Psoas muscle (tissue), 7 donors: ENCODE measurements at regions not wholly inside any gene's neighbourhood (a gene's known extent, or its start where the extent isn't known, plus 50 kb on each side); places are given as distances from the start of the nearest gene placed in this dataset.
A peak's percentile ranks its signal among the peaks of the same experiment; 100 is the strongest.

ENCODE experiments used
- ATAC-seq, 4 donors: fragments of 200-7000 bp; cut with Tn5 transposase; one replicate each; pipeline ENCODE4 v1.9.1; 2020; ENCODE audit warnings: moderate library complexity in 3 of 4, mild to moderate bottlenecking in 2 of 4
- DNase-seq, 2 donors: peaks; one replicate each; pipeline ENCODE4 v3.0.0-alpha.2; 2020
- H3K27ac ChIP-seq: fragments of 200-600 bp; one replicate; pipeline ENCODE4 v1.8.0; 2022
- H3K27me3 ChIP-seq, 3 donors: fragments of 200-600 bp in 1 of 3; one replicate each; pipeline versions ENCODE4 v1.6.1 to v1.8.0; 2013 to 2022; ENCODE audit warnings: low read length in 2 of 3, mild to moderate bottlenecking in 2 of 3, moderate library complexity in 1 of 3; ENCODE audit not compliant: insufficient read depth in 3 of 3
- H3K36me3 ChIP-seq, 2 donors: fragments of 200-600 bp in 1 of 2; one replicate each; pipeline versions ENCODE4 v1.6.1 to v1.8.0; 2013 to 2022; ENCODE audit warnings: low read depth in 1 of 2, mild to moderate bottlenecking in 1 of 2, moderate library complexity in 1 of 2; ENCODE audit not compliant: insufficient read depth in 1 of 2
- H3K4me1 ChIP-seq: fragments of 200-600 bp; one replicate; pipeline ENCODE4 v1.8.0; 2022
- H3K4me3 ChIP-seq: fragments of 200-600 bp; one replicate; pipeline ENCODE4 v1.8.0; 2022; ENCODE audit warnings: mild to moderate bottlenecking
- H3K9me3 ChIP-seq: fragments of 200-600 bp; one replicate; pipeline ENCODE4 v1.8.0; 2022
- WGBS, 3 donors: extraction: QIAGEN DNeasy Blood & Tissue Kit; methylation state at CpG; one replicate each; pipeline versions ENCODE4 v1.1.6 to v1.1.7; 2013; 5-methylcytosine and 5-hydroxymethylcytosine counted together
- intact Hi-C, 2 donors: fragments of 100-400 bp; cut with DNase I; formaldehyde crosslinking; loops; one replicate each; pipeline versions ENCODE4 v1.11.0 to v1.14.2; 2022
- TF ChIP-seq, protein P1 (sequence below): fragments of 200-600 bp; IDR thresholded peaks from one replicate; pipeline ENCODE4 v1.8.0; 2022; ENCODE audit warnings: antibody characterized with exemption
- donor health status: healthy with polysubstance abuse.
- donor health status: DM: no; HTN: no; CAD: no; lungs with moderate emphysema.
- donor health status: Bipolar disorder and iron deficiency.
- donor health status: healthy.
- donor health status: DM: yes; HTN: yes; CAD: no.
- donor health status: DM: no; HTN: no; CAD: no.
- donor health status: DM: yes; HTN: yes; CAD: no.

DNA sequence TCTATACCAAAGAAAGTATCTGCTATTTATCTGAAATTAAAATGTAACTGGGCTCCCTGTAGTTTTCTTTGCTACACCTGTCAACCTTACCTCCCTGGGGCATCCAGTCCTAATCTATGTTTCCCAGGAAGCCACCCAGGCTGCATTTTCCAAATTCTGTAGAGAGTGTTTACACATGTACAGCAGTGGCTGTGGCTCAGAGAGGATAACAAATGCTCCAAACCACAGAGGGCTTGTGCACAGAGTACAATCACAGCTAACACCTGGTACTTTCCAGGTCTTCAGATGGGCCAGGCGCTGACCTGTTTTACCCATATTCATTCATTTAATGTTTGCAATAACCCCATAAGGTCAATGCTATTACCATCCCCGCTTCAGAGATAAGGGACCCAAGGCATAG, 146.5 kb upstream of the TNR start:
- intact Hi-C loops, result loop anchor here (5.0 to 10.0 kb wide), 3 partner anchors 408 to 745 kb away; no protein-coding TSS in a partner anchor
- Histone ChIP-seq H3K4me1 (no peaks in the 10 kb centered on the region), H3K27me3 (no peaks in the 10 kb centered on the region), H3K4me3 (no peak overlapping the region), H3K36me3 (no peaks in the 10 kb centered on the region), H3K9me3 (no peaks in the 10 kb centered on the region), H3K27ac (no peak overlapping the region)
- WGBS, 3 donors, result 92 to 97% (median 94%) methylated on average over 2 of the region's 2 CpGs
- ATAC-seq (no peak), DNase-seq (no peak)
- TF ChIP-seq, protein P1, sequence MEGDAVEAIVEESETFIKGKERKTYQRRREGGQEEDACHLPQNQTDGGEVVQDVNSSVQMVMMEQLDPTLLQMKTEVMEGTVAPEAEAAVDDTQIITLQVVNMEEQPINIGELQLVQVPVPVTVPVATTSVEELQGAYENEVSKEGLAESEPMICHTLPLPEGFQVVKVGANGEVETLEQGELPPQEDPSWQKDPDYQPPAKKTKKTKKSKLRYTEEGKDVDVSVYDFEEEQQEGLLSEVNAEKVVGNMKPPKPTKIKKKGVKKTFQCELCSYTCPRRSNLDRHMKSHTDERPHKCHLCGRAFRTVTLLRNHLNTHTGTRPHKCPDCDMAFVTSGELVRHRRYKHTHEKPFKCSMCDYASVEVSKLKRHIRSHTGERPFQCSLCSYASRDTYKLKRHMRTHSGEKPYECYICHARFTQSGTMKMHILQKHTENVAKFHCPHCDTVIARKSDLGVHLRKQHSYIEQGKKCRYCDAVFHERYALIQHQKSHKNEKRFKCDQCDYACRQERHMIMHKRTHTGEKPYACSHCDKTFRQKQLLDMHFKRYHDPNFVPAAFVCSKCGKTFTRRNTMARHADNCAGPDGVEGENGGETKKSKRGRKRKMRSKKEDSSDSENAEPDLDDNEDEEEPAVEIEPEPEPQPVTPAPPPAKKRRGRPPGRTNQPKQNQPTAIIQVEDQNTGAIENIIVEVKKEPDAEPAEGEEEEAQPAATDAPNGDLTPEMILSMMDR, result no peak

DNA sequence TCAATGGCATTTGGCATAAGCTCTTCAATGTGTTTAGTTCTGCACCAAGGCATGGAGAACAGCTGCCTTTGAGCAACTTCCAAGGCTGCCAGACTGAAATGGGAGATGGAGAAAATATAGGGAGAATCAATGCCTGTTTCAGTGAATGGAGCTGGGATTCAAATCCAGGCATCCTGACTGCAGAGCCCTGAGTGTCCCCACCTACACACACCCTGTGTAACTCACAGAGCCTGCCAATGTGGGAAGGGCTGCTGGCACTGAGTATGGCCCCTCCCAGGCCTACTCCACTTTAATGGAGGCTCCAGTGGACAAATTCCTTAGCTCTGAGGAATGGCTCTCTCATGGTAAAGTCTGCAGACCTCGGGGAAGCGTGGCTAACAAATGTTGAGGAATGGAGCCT, 145.6 kb upstream of the TNR start:
- H3K4me1 ChIP-seq, result no peaks in the 10 kb centered on the region
- ATAC-seq (no peak), DNase-seq (no peak)
- TF ChIP-seq, protein P1, result no peak
- 51 to 79% (median 58%) methylated on average over 2 of the region's 2 CpGs for WGBS, 3 donors
- intact Hi-C loops, result loop anchor here (5.0 to 10.0 kb wide), 3 partner anchors 407 to 744 kb away; no protein-coding TSS in a partner anchor
- H3K9me3 ChIP-seq, result no peaks in the 10 kb centered on the region
- no peak overlapping the region for H3K4me3 ChIP-seq
- no peaks in the 10 kb centered on the region for H3K27me3 ChIP-seq
- no peaks in the 10 kb centered on the region for H3K36me3 ChIP-seq
- H3K27ac ChIP-seq, result no peak overlapping the region

DNA sequence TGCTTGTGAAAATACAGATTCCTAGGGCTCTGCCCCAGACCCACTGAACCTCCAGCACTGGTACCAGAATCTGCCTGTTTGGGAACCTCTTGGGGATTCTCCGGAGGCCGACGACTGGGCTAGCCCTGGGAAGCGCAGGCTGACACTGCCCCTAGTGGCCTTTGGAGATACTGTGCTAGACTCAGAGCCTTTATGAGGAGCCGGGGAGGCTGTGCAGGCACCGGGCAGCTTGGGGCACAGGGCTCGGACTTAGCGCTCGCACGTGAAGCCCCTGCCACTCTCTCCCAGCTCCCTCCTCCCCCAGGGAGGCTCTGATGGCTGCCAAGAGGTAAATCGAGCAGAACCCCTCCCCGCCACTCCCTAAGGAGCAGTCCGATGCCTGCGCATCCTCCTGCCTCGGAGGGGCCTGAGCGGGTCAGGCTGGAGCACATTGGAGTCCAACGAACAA, 144.6 kb upstream of the TNR start:
- WGBS, 3 donors, result 37 to 39% (median 37%) methylated on average over 17 of the region's 17 CpGs
- no peaks in the 10 kb centered on the region for H3K9me3 ChIP-seq
- no peaks in the 10 kb centered on the region for H3K27me3 ChIP-seq
- H3K4me1 ChIP-seq, result no peaks in the 10 kb centered on the region
- DNase-seq (peak; percentile 36 to 68), ATAC-seq (peak; percentile 47 to 76 (median 70))
- intact Hi-C loops, result loop anchor here (5.0 to 10.0 kb wide), 3 partner anchors 406 to 743 kb away; no protein-coding TSS in a partner anchor
- H3K36me3 ChIP-seq, result no peaks in the 10 kb centered on the region
- TF ChIP-seq, protein P1, result peak; percentile 61
- H3K27ac ChIP-seq, result no peak overlapping the region
- H3K4me3 ChIP-seq, result no peak overlapping the region

GRCh38 chr1:175887521-175887920, 144.1 kb upstream of the TNR start:
- Histone ChIP-seq H3K27ac (no peak overlapping the region), H3K4me3 (no peak overlapping the region), H3K36me3 (no peaks in the 10 kb centered on the region), H3K9me3 (no peaks in the 10 kb centered on the region), H3K27me3 (no peaks in the 10 kb centered on the region), H3K4me1 (no peaks in the 10 kb centered on the region)
- intact Hi-C loops, result loop anchor here (5.0 to 10.0 kb wide), 3 partner anchors 405 to 743 kb away; no protein-coding TSS in a partner anchor
- TF ChIP-seq, protein P1, result no peak
- ATAC-seq (peak in 1 of 4 donors; percentile 15), DNase-seq (no peak)
- WGBS, 3 donors, result 84 to 86% (median 84%) methylated on average over 20 of the region's 20 CpGs

DNA sequence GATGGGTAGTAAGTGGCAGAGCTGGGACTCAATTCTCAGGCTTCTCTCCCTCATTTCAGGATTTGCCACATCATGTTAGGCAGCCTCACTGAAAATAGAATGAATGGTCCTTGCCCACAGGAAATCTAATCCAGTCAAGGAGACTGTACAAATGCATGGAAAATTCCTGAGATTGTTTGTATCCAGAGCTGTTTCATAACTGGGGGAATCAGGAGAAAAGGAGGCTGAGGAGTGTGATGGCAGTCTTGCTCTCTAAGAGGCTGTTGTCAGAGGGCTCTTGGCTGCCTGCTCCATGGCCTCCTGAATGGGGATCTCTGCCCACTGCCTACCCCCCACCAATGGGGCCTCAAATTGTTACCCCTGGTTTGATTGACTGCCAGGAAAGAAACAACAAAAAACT, 141.9 kb upstream of the TNR start:
- H3K27me3 ChIP-seq, result no peaks in the 10 kb centered on the region
- H3K9me3 ChIP-seq, result no peaks in the 10 kb centered on the region
- DNase-seq (no peak), ATAC-seq (no peak)
- H3K4me3 ChIP-seq, result no peak overlapping the region
- H3K36me3 ChIP-seq, result no peaks in the 10 kb centered on the region
- TF ChIP-seq, protein P1, result no peak
- no peaks in the 10 kb centered on the region for H3K4me1 ChIP-seq
- H3K27ac ChIP-seq, result no peak overlapping the region
- intact Hi-C loops, result loop anchor here (5.0 to 10.0 kb wide), 3 partner anchors 403 to 741 kb away; no protein-coding TSS in a partner anchor
